ENCODE measurements at regions not wholly inside any gene's neighbourhood (a gene's known extent, or its start where the extent isn't known, plus 50 kb on each side); places are given as distances from the start of the nearest gene placed in this dataset.

DNA sequence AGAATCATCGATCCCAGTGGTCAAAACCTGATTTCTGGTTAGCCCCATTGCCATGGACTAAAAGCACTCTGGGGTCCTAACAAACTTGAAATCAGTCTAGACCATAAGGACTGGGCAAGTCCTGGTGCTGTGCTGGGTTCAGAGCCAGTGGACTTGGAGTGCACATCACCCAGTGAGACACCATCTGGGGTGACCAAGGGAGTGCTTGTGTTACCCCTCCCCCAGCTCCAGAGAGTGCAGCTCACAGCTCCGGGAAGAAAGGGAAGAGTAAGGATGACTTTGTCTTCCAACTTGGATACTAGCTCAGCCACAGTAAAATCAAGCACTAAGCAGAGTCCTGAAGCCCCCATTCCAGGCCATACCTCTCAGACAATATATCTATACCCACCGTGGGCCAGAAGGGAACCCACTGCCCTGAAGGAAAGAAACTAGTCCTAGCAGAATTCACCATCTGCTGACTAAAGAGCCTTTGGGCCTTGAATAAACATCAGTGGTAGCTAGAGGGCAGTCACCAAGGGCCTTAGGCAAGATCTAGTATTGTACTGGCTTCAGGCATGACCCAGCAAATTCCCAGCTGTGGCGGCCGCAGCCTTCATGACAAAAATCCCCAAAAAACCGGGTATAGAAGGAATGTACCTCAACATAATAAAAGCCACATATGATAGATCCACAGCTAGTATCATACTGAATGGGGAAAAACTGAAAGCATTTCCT is 153.5 kb upstream of the OGFRL1 start:
- no peak for TF ChIP-seq POLR2A (IDR thresholded peaks at IDR 0.05)
- TF ChIP-seq, protein P1, sequence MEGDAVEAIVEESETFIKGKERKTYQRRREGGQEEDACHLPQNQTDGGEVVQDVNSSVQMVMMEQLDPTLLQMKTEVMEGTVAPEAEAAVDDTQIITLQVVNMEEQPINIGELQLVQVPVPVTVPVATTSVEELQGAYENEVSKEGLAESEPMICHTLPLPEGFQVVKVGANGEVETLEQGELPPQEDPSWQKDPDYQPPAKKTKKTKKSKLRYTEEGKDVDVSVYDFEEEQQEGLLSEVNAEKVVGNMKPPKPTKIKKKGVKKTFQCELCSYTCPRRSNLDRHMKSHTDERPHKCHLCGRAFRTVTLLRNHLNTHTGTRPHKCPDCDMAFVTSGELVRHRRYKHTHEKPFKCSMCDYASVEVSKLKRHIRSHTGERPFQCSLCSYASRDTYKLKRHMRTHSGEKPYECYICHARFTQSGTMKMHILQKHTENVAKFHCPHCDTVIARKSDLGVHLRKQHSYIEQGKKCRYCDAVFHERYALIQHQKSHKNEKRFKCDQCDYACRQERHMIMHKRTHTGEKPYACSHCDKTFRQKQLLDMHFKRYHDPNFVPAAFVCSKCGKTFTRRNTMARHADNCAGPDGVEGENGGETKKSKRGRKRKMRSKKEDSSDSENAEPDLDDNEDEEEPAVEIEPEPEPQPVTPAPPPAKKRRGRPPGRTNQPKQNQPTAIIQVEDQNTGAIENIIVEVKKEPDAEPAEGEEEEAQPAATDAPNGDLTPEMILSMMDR (IDR thresholded peaks at IDR 0.05) = no peak

All from body of pancreas (tissue), 4 donors.